Stimulated activated CD4-positive, alpha-beta T cell treated with anti-CD3 and anti-CD28 coated beads, Interleukin-12 subunit alpha, Interleukin-12 subunit beta, amount 100 ng/mL, for 24 hours (primary cell): ENCODE measurements at regions not wholly inside any gene's neighbourhood (a gene's known extent, or its start where the extent isn't known, plus 50 kb on each side); places are given as distances from the start of the nearest gene placed in this dataset.

ENCODE experiments used
- DNase-seq, 2 experiments: peaks; one replicate each; pipeline ENCODE4 v3.0.0-alpha.2; 2020; ENCODE audit warnings: low read depth in 2 of 2

DNA sequence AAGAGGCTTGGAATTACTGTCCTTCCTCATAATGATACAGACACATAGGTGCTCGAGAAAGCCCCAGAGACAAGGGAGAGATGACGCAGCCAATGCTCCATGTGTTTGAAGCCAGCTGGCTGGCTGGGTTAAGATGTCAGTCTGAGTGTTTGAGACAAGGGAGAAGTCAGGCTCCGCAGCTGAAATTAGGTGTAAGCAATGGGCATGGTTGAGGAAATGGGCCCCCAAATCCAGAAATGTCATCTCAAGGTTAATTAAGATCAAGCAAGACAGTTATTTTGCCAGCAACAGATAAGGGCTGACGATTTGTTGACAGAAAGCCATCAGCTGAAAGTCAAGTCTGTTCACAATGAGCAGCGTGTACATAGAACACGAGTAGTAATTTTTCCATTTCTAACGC, 713.4 kb downstream of the IRX1 start:
- no peak for DNase-seq

DNA sequence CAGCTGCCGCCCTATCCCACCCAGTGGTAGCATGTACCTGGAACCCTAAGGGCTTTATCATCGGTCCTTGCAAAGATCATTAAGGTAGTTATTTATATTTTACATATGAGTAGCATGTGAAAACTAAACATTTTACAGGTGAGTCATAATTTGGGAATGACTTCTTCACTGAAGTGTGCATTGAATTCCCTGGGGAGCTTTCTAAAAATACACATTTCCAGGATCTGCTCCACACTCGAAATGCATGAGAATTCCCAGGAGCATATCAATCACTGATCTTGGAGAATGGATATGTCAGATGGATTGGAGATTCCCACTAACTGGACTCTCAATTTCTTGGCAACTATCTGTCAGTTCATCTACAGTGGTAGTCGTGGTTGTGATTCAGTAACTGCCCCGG, 717.5 kb downstream of the IRX1 start:
- no peak for DNase-seq

DNA sequence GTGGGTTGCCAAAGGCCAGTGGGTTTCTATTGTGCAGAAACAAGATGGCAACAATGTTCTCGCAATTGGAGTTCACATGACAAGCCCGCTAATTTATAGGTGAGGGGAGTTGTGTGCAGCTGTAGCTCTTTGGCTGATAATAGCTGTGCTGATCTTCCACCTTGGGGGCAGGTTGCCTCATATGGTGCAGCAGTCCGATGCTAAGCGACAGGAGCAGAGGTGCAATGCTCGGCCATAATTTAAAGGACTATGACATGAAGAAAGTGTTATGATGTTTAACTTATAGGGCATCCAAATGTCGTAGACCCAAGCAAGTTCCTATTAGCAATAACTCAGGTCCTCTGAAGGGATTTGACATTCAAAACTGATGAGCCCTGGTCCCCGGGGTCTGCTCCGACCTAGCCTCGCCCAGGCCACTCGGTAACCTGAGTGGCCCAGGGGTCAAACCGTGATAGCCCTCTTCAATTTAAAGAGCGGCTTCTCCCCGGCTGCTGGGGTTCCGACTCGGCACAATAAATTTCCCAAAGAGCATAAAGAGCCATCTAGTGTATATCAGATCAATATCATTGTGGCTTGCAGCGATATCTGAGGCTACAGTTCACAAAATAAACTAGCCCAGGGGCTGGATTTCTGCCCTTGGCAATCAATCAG, 724.0 kb downstream of the IRX1 start:
- DNase-seq = no peak

DNA sequence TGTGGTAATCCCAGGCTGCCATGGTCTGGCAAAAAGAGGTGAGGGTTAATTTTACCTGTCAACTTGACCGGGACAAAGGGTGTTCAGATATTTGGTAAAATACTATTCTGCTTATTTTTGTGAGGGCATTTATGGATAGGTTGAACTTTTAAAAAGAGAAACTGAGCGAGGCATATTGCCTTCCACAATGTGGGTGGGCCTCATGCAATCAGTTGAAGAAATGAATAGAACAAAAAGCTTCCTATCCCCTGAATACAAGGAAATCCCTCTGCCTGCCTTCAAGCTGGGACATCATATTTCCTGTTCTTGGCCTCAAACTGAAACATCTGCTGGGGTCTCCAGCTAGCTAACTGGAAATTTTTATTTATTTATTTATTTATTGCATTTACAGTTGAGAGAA, 734.7 kb downstream of the IRX1 start:
- DNase-seq = no peak

DNA sequence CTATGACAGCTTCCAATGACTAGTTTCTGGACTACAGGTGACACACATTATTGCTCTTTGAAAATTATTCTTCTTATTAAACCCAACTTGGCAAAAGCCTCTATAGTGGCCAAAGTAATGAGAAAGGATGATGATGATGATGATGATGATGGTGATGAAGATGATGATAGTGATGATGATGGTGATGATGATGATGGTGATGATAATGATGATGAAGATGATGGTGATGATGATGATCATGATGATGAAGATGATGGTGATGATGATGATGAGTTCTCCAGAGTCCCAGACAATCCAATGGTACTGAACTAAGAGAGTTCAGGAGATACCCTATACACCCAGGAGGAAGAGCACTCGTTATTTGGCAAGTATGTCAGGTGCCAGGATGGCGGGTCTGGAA, 739.4 kb downstream of the IRX1 start:
- no peak for DNase-seq

DNA sequence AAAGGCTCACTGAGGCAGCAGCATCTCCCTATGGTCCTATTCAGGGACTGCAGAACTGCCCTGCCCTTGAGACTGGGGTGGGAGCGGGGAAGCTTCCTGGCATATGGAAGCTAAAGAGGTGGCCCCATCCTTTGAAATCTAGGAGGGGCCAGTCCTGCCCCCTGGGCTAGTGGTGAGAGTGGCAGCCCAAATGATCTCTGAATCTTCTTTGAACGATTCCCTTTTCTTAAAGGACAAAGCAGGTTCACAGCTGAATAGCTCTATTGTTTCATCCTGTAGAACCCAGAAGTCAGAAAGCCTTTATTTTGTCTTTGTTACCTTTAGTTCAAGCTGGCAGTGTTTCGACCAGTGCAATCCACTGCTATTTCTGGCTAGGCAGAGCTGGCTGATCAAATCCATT, 741.9 kb downstream of the IRX1 start:
- DNase-seq = no peak

DNA sequence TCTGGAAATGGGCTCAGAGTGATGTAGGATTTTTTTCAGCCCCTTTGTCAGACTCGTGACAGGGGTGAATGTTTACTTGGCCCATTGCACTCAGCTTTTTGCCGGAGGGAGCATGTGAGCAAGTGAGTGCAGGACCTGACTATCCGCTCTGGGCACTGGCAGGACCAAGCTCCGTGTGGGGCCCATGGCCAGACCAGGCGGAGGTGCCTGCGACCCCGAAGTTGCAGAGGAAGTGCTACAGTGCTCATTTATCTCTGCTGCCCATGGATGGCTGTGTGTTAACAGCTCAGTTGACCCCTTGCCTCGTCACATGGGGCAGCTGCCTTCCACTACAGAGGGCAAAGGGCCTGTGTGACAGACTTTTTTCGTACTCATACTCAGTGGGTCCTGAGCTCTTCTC, 744.3 kb downstream of the IRX1 start:
- DNase-seq = no peak

DNA sequence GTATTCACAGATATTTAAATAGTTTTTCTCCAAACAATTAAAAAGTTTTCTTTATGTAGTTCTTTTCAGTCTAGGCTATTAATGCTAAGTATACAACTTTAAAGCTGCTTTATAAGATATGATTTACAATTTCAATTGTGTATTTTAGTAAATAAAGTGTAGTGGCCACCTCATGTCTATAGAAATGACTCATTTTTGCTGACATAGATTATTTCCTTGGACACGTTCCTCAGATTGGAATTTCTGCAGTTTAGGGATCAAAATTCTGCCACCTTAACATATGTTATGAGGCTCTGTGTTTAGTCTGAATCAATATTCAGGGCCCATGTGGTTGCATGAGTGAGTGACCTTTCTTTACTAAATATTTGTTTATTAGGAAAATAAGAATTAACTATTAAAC, 750.2 kb downstream of the IRX1 start:
- DNase-seq = no peak

DNA sequence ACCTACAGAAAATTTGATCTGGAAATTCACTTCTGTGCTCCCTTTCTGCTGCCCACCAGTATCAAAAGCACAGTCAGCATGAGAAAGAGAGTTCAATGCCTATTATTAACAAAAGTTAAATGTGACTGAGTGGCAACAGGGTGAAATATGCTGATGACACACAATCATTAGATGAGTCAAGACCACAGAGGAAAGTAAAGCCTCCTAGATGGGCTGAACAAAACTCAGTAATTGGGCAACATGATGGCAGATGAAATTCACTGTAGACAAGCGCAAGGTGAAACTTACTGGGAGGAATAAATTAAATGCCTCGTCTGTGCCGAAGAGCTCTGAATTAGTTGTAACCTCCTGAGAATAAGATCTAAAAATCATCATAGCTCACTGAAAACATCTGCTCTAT, 752.8 kb downstream of the IRX1 start:
- no peak for DNase-seq

DNA sequence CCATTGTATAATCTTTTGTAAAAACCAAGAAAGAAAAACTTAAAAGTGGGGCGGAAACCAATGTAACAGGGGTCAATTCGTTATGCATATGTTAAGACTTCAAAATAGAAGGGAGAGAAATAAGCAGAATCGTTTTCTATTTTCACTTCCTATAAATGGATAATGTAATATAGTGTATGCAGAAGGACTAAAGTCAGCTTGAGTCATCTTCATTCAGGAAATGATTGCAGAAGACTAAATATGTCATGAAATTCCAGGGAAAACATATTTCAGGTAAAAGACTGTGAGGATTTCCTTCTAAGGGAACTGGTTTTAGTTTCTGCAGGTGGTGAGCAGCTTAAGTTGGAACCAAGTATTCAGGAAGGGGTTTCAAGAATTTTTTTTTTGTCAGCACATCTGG, 753.3 kb downstream of the IRX1 start:
- DNase-seq = no peak

DNA sequence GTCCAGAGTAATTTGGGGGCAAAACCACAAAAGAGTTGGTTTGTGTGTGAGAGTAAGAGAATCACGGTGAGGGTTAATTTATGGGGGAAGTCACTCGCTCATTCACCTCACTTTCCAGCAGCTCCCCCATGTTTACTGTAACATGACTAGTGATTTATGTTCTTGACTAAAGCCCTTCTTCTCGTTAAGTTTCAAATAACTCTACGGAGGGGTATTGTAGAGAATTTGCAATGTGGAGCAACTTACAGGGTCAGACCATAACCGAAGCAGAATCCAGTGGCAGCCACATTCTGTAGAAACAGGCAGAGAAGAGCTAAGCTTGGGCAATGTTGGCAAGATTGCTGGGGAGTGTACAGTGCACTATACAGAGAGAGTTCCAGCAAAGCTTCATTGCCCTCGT, 760.6 kb downstream of the IRX1 start:
- DNase-seq = no peak

DNA sequence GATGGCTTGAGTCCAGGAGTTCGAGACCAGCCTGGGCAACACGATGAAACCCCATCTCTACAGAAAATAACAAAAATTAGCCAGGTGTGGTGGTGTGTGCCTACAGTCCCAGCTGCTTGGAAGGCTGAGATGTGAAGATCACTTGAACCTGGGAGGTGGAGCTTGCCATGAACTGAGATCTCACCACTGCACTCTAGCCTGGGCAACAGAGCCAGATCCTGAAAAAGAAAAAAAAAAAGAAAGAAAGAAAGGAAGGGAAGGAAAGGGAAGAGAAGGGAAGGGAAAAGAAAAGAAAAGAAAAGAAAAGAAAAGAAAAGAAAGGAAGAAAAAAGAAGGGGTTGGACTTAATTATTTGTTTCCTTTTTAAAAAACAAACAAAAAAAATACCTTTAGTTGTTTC, 764.2 kb downstream of the IRX1 start:
- DNase-seq = no peak

DNA sequence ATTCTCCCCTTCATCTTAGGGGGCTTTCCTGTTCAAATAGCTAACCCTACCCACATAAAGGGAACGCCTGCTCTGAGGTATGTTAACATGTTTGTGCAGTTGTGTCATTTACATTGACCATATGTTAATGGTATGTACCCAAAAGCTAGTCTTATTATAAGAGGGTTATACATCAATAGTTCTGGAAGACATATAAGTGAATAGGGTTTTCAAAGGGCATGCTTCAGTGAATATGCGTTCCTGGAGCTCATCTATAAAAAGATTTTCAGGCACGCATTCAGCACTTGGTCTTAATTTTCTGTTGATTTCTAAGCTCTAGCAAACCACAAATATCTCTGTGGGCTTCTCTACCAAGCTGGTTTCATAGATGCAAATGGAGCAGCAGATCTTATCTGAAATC, 766.1 kb downstream of the IRX1 start:
- no peak for DNase-seq

DNA sequence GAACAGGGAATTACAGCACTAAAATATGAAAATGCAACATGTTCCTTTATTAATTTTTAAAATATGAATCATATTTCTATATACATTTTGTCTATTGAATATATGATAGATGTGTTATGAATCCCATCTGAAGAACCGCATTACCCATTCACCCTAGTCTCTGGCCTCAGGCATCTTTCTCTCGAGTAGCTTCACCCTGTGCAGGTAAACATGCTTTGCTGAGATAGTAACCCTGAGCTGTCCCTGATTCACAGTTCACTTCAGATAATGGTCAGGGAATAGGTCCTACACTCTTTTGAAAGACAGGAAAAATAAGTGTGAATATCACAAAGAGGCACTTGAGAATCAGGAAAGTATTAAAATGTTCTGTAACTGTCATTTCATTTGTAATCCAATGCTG, 766.8 kb downstream of the IRX1 start:
- DNase-seq = no peak

DNA sequence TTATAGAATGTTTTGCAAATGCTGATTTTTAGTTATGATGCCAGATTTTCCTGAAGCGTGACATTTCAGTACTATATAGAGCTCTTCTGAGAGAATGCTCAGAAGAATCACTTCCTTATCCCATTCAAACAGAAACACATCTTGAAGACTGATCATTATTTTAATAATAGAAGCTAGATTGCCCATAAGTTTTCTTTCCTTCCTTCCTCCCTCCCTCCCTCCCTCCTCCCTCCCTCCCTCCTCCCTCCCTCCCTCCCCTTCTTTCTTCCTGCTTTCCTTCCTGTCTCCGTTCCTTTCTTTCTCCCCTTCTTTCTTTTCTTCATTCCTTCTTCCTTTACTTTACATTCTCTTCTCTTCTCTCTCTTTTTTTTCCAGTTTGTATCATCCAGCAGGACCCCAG, 767.4 kb downstream of the IRX1 start:
- no peak for DNase-seq

DNA sequence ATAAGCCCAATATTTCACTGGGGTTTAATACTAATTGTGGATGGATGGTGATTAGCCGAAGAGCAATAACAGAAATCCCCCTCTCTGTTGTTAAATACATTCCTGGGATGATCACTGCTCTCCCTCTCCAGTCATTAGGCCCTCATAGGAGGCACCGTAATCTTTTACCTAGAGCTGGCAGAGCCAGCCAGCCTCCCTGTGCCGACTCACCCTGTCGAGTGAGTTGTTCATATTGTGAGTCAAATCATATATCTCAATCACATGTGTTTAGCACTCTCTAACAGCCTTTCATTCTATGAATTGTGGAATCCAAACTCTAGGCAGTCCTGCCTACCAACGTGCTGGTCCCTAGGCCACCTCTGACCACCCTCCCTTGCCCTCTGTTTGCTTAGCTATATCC, 771.0 kb downstream of the IRX1 start:
- DNase-seq = no peak

DNA sequence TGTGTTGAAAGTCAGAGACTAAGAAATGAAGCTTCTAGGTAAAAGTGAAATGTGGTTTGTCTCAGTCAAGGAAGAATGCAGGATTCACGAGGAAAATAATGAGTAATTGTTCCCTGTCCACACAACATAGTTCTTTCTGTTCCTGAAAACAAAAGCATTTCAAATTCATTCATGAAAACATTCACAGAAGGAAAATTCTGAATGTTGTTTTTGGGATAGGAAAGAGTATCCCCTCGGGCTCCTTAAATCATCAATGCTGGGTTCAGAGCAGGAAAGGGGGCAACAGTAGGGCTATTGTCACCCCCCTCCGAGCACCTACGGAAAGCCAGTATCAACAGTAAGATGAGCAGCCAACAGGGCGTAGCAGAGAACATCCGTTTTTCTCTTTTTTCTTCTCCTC, 769.9 kb upstream of the ADAMTS16 start:
- DNase-seq = no peak

DNA sequence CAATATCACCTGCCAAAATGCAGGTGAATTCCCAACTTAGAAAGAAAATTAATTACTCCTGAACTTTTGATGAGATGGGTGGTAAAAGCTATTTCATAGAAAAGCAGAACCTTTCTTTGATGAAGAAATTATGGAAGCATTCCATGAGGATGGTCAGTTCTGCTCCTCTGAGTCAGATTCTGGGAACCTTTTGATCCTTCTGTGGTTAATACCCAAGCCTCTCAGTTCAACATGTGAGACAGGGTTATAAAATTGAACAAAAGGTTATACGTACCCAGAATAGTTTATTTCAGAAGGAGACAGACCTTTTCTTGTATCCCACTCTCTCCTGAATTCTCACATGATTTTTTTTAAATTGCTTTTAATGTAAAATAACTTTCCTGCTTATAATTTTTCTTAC, 767.6 kb upstream of the ADAMTS16 start:
- DNase-seq = no peak

DNA sequence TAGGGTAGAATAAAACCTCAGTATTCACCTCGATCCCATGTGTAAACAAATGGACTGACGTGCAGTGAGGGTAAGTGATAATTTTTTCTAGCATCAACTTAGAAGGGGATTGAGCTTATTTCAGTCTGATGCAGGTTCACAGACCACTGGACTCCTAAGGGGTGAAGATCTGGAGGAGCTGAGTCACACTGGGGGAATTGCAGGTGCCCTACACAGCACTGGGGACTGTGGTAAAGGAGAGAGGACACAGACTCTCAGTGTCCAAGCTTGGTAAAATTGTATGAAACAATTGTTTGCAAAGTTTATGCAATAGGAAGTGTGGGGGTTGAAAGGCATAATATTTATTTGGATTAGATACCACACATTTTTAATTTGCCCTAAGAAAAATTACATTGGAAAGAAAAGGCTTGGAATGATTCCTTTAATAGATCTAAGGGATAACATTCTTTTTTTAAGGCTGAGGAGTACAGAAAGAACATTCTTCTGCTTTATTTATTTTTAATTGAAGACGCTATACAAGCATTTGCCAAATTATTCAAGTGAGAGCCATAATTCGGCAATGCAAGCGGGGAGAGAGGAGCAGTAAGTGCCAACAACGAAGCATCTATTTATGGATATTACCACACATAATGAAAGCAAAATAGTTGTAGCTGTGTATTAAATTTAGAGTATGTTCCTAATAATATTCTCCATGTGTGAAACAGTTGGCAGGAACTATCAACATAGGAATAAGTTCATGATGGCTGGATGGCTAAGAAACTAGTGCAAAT, 766.9 kb upstream of the ADAMTS16 start:
- no peak for DNase-seq

DNA sequence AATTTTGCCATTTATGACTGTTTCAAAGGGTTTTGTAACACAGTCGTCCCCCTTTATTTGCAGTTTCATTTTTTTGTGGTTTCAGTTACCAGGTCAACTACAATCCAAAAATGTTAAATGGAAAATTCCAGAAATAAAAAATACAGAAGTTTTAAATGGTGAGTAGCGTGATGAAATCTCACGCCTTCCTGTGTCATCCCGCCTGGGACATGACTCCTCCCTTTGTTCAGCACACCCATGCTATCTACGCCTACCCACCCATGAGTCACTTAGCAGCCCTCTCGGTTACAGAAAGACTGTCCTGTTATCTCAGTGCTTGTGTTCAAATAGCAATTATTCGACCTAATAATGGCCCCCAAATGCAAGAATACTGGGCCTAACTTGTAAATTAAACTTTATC, 765.3 kb upstream of the ADAMTS16 start:
- DNase-seq = no peak

DNA sequence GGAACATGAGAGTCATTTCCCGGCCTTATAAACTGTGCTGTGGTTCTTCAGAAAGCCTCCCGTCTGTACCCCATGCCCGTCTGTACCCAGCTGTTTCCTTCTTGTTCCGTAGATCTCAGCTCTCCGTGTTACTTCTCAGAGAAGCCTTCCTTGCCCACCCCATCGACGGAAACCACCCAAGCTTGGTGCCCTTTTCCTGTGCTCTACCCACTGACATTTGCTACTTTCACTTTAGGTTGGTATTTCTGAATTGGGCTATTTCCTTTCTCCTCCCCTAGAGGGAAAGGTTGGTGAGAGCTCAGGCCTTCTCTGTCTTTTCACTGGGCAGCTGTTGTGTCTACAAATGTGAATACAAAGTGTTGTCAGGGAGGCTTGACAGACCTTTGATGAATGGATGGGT, 764.5 kb upstream of the ADAMTS16 start:
- DNase-seq = no peak

DNA sequence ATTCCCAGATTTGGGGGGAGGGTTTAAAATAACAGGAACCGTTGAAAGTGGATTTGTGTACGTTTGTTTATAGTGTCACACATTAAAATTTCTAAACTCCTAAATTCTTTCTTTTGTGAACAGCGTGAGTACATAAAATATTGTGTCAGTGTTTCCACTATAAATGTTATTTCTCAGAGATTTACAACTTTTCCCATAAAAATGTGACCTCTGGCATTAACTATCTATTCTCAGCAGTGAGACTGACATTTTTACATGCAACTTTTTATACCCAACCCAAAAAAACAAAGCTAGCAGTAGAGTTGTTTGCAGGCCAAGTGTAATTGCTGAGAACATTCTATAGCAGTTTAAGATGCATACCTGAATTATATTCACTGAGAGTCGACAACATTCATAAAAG, 757.0 kb upstream of the ADAMTS16 start:
- DNase-seq = no peak

DNA sequence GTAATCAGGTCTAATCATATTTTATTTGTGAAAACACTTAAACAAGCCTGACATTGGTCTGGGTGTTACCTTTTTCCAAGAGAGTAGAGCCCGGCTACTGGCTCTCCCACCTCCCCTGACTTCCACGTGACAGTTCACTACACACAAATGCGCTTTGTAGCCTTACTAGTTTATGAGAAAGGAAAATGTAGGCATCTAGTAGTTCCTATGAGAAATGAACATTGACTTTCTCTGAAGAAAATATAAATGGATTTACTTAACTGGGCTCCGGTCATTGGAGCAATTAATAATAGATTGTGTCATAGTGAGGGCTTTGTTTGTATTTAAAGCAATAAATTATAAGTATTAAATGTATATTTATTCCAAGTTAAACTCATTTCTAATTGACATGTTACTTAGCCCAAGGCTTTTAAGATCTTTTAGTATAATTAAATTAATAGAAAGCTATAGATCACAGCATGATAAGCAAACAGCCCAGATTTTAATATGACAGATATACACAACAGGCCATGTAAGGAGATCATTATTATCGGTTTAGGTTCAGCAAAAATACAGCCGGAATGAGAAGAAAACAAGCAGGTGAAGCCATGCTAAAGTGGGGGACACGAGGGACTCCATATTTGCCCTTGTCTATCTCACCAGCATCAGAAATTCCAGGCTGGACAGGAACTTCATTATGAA, 756.5 kb upstream of the ADAMTS16 start:
- no peak for DNase-seq
